ENCODE measurements at regions not wholly inside any gene's neighbourhood (a gene's known extent, or its start where the extent isn't known, plus 50 kb on each side); places are given as distances from the start of the nearest gene placed in this dataset.
"Not testable (repeated sequence)": the region's sequence is repeated elsewhere in the genome, so short reads cannot be mapped to it uniquely, and the experiment has no call there.

DNA sequence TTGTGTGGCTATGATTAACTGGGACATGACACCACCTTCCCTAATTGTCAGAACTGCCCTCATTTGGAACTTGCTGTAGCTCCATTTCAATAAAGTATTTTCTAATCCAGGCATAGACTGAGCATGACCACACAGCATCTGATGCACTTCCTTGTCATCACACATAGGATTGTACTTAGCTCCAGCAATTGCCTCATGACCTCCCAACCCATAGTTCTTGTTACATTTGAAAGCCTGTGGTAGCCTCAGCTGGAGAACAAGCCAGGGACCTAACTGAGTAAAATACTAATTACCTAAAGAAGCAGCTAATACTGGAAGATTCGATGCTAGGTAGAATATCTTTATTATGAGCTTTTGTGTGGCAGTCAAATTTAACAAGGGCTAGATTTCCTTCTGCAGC, 187.3 kb upstream of the KIF2B start:
- DNase-seq: no peak

DNA sequence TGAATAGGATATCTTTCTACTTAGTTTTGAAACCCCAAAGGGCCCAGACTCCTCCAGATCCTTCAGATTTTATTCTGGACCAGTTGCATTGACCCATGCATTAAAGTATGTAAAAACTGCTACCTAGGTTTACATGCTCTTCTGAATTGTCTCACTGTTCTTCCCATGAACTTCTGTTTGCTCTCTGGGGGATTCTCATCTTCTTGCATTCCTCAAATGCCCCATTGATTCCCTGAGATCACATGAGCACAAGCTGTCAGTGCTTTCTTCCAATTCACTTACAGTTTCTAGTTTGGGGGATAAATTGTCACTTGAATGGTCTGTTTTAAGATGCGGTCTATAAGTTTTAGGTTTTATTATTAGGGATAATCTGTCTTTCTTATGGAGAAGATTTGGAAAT, 188.9 kb upstream of the KIF2B start:
- DNase-seq: no peak

DNA sequence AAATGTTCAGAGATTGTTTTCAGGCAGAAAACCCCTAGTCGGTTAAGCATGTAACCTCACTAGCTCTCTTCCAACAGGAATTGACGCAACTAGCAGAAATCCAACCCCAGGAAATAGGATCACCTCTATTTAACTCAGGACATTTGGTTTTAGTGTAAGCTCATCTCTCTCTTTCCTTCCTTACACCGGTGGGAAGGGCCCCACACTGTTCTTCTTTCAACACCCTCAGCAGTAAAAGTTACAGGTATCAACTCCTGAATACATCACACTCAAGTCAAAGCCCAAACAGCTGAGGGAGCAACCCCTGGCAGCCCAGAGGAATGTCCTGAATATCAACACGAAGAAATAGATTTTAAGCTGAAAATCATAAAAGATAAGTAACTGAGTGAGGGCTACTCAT, 191.2 kb upstream of the KIF2B start:
- DNase-seq: no peak

DNA sequence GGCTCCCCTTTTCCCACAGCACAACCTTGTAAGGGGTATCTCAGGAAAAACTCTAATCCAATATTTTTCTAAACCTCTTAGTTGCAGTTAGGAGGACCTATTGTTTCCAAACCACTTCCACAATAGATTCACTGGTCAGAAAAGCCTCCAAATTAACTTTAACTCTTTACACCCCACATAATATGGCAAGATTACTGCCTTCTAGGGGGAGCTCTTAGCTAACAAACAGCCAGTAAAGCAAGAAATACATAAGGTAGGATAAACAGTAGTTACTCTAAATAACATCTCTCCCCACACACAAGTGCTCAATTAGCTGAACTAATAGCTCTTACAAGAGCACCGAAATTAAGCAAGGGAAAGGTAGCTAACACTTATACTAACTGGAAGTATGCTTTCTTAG, 192.1 kb upstream of the KIF2B start:
- DNase-seq: no peak

DNA sequence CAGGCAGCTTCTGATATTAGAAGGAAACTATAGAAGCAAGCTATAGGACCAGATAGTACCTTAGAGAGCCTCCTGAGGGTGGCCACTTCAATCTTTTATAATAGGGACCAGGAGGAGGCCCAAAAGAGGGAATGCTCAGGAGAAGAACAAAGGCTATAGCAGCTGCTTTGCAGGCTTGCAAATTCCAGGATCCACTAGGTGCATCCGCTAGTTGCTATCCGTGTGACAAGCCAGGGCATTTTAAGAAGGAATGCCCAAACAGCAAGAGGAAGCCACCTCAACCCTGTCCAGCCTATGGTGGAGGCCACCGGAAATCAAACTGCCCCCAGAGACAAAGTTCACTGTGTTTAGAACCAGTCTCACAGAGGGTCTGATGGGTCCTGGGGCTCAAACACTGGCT, 192.6 kb upstream of the KIF2B start:
- DNase-seq: no peak

DNA sequence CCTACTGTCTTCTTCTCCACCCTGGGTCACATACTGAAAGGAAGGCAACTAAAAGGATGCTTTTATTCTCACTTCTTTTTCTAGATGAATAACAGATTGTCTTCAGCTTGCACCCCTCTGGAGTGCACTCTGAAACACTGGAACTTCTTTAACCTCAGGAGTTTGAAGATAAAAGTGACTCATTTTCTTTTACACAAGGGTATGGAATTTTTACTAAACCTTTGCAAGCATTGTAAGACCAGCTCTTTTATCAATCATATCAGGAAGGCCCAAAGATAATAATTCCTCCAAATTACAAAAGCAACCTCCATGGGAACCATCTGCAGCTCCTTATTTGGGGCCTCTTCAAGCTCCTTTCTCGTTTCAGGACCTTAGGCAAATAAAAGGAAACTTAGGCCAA, 193.5 kb upstream of the KIF2B start:
- DNase-seq: no peak

DNA sequence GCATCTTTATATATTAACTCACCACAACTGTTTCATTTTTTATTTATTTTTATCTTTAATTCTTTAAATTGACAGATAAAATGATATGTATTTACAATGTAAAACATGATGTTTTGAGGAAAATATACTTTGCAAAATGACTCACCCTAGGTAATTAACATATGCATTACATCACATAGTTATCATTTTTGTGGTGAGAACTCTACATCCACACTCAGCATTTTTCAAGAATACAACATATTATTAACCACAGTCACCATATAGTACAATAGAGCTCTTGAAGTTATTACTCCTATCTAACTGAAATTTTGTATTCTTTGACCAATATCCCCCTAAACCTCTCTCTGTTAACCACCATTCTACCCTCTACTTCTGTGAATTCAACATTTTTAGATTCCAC, 194.7 kb upstream of the KIF2B start:
- no peak for DNase-seq

DNA sequence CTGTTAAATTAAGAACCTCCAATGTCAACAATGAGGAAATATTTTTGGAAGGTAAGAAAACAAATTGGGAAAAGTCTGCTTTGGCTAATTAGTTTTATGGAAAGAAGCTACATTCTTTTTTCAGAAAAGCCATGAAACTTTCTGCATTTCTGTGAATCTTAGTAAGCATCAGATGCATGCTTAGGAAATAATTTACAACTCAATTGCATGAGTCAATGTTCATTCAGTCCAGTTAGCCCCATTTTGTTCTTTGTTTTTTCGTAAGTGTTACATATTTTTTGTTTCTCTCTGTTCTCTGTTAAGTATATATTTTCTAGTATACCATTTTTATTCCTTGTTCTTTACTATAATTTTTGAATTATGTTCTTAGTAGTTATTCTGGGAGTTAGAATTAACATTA, 195.2 kb upstream of the KIF2B start:
- no peak for DNase-seq

DNA sequence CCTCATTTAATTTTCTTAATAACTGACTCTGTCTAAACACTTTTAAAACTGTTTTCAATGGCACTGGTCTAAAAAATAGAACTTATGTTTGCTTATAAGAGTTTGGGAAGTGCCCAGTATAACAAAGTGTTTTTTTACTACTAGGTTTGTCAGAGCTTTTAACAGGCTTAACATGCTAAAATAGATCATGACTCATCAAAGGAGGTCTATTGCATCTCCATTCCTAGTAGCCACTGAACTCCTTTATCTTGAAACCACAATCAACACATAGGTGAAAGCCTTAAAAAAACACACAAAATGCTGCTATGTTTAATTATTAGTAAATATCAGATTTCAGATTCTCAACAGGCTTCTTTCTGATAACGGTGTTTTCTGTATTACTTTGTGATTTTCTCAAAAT, 196.4 kb upstream of the KIF2B start:
- DNase-seq: no peak

DNA sequence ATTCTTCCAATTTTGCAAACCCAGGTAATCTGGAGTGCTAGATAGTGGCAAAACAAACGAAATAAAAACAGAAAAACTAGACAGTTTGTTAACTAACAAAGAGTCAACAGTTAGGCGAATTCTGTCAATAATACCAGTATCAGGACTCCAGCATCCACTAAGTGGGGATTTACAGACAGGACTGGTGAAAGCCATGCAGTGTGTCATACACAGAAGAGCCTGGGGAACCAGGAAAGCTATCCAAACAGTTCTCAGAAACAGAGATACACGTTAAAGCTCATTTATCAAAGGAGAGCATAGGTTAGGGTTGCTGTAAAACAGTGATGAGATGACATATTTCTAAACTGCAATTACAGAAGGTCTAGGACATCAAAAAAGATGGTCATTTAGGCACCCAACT, 203.7 kb upstream of the KIF2B start:
- DNase-seq: no peak

DNA sequence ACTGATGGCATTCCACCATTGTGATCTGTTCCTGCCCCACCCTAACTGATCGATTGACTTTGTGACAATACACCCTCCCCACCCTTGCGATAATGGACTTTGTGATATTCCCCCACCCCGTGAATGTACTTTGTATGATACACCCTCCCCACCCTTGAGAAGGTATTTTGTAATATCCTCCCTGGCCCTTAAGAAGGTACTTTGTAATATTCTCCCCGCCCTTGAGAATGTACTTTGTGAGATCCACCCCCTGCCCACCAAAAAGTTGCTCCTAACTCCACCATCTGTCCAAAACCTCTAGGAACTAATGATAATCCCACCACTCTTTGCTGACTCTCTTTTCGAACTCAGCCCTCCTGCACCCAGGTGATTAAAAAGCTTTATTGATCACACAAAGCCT, 214.5 kb upstream of the KIF2B start:
- DNase-seq: not testable (repeated sequence)

DNA sequence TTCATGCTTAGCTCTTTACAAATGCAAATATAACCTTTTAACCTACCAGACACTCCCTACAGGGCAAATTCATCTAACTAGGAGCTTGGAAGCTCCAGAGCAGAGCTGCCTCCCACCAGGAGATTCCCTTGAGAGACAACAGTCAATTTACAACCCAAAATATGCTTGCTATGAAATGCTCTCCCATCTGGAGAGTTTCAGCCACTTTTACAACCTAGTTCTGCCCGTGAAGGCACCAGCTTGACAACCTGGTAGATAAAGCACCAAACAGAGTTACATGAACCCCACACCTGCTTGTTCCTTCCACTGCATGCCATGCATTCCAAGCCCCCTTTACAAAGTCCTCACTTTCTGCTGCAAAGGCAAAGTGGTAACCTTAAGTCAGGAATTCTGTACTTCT, 215.3 kb upstream of the KIF2B start:
- no peak for DNase-seq

DNA sequence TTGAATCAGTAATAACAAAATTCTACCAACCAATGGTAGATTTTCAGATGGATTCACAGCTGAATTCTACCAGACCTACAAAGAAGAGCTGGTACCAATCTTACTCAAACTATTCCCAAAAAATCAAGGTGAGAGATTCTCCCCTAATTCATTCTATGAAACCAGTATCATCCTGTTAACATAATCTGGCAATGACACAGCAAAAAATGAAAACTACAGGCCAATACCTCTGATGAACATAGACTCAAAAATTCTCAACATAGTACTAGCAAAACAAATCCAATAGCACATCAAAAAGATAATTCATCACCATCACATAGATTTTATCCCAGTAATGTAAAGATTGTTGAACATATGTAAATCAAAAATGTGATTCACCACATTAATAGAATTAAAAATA, 234.4 kb upstream of the KIF2B start:
- no peak for DNase-seq

DNA sequence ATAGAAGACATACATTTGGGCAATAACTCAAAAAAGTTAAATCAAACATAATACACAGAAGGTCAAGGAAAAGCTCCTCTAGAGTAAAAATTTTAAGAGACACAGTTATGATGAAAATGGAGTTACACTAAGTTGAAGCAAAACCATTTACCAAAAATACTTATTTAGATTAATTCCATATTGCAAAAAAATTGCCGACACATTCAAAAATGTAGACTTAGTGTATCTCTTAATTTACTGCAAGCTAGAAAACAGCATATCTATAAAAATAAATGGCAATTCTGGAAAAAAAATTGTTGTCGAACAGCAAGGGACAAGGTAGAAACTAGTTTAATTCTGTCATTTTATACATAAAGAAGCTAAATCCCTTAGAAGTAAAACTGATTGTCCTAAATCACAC, 248.7 kb upstream of the KIF2B start:
- no peak for DNase-seq

DNA sequence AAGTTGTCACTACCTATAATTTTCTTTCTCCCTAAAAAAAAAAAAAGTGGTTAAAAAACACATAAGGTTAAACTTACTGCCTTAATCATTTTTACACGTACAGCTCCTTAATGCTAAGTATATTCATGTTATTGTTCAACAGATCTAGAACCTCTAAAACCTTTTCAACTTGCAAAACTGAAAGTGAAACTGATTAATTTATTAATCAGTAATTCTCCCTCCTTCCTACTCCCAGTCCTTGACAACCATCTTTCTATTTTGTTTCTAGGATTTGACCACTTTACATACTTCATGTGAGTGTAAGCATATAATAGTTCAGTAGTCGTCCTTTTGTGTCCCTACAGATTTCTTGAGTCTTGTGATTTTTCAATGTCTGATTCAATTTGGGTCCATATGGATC, 251.4 kb upstream of the KIF2B start:
- no peak for DNase-seq

DNA sequence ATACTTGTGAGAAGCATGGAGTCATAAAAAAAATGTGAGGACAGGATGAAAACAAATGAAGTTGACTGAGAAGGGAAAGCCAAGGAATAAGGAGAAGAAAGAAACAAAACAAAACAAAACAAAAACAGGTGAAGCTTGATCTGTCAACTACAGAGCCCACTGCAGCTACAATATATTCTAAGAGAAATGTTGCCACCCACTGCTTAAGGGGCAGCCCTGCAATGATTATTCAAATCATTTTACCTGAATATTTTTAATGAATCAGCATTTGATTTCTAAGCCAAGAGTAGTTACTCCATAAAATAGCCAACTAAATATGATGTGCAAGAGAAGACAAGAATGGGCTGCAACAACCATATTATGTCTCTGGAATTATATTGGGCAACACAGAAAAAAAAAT, 252.0 kb upstream of the KIF2B start:
- DNase-seq: no peak

DNA sequence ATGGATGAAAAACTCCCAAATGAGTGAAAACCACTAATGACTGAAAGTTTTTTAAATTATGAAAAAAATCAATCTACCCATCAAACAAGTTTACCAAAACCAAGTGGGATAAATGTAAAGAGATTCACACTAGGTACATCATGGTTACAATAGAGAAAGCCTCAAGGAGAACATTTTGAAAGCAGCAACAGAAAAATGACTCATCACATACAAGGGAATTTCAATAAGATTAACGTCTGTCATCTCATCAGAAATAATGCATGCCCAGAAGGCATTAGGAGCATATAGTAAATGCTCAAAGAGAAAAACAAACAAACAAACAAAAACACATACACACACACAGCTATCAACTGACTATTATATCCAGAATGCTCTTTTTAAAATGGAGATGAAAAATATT, 261.8 kb upstream of the KIF2B start:
- no peak for DNase-seq

DNA sequence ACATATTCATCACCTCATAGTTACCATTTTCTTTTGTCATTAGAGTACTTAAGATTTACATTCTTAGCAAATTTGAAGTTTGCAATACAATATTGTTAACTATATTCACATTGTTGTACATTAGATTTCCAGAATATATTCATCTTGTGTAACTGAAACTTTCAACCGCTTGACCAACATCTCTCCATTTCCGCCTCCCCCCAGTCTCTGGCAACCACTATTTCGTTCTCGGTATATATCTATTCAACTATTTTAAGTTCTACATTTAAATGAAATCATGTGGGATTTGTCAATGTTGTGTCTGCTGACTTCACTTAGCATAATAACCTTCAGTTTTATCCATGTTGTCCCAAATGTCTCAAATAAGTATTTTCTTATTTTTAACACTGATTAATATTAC, 274.5 kb upstream of the KIF2B start:
- no peak for DNase-seq

DNA sequence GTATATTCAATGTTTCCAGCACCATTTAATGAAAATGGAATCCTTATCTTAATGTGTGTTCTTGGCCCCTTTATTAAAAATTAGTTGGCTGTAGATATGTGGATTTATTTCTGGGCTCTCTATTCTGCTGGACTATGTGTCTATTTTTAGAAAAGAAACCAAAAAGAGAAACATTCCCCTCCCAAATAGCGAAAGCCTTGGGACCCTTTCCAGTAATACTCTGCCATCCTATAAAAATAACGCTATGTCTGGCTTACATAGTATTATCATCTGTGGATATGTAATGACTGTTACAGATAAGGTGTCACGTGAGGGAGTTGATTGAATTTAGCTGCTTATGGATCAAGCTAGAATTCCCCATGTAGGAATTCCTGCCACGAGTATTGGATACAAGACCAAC, 279.3 kb upstream of the KIF2B start:
- no peak for DNase-seq

DNA sequence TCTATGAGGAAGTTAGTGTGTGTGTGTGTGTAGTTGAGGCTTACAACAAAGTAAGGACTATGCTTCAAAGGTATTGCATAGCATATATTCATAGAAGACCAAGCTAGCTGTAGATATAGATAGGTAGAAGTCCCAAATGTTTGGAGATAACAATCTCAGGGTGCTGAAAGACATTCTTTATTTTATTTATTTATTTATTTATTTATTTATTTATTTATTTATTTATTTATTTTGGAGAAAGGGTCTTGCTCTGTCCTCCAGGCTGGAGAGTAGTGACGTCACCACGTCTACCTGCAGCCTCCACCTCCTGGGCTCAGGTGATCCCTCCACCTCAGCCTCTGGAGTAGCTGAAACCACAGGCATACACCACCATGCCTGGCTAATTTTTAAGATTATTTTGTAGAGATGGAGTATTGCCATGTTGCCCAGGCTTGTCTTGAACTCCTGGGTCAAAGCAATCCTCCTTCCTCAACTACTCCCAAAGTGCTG, 284.6 kb upstream of the KIF2B start:
- no peak for DNase-seq

DNA sequence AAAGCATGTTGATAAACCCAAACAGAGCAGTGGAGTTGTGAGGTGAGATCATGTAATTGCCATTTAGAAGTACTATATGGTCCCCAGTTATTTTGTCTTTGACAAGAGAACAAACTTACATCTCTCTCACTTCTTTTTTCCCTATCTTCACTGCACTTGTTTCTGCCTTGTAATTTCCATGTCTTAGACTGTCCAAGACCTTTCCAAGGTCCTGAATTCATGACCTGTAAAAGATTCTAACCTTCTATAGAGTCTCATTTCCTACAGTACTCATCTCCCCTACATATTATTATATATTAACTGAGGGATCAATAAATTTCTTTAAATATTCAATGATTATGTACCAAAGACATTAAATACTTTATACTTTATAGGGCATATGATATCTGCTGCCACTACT, 295.3 kb upstream of the KIF2B start:
- DNase-seq: no peak

DNA sequence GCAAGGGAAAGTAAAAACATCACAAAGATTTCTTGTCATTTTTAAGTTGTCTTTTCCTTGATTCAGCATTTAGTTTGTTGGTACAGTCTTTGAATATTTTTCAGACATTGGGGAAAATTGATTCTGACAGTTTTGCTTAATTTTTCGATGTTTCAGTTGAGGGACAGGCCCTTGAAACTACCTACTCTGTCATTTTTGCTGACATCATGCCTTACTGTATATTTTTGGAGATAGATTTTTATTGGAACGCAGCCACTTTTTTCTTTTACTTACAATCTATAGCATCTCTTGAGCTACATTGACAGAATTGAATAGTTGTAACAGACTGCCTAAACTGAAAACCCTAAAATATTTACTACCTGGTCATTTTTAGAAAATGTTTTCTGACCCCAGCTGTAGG, 297.1 kb upstream of the KIF2B start:
- DNase-seq: no peak

DNA sequence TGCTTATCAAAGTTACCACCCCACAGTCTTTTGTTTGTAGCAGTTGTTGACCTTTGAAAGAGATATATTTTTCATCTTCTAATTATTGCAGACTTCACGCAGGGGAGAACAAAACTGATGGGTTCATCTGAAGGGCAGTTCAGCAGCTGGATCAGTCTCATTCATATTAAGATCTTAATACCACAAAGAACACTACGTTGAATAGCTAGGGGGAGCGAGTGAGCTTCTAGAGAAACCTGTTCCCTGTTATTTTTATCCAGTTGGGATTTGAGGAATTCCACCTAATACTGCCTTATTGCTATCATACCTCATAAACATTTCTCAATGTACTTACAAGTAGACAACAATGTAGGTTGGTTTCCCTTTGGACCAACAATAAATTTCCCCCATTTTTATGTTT, 306.1 kb upstream of the KIF2B start:
- no peak for DNase-seq

DNA sequence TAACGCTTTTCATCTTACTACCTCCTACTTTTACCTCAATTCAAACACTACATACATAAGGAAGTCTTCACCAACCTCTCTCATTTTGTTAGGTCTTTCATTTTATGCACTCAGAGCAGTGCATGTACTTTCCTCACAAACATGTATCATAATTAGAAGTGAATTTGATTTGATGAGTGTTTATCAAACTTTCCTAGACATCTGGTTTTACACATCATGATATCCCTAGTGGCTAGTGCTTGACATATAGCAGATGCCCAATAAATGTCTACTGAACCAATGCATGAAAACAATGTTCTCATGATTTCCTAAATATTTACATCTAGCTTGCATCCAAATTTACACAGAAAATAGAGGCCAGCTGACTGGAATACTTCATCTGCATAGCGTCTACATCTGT, 323.4 kb upstream of the KIF2B start:
- DNase-seq: no peak

DNA sequence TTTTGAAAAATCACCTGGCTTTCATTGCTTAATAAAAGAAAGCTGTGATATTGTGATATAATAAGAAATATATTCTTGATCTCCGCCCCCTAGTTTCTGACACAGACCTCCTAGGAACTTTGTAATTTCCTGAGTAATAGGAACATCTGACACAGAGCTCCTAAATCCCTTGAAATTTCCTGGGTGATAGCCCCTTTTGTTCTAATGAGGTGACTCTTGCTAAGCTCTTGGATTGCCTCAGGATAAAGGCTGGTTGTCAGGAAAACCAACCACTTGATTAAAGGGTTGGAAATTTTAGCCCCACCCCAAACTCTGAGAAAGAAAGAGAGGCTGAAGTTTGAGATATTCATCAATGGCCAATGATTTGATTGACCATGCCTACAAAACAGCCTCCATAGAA, 326.4 kb upstream of the KIF2B start:
- no peak for DNase-seq
